ENCODE measurements at regions not wholly inside any gene's neighbourhood (a gene's known extent, or its start where the extent isn't known, plus 50 kb on each side); places are given as distances from the start of the nearest gene placed in this dataset.
"Not testable (repeated sequence)": the region's sequence is repeated elsewhere in the genome, so short reads cannot be mapped to it uniquely, and the experiment has no call there.

GRCh38 chr18:57882465-57882864 lies 79.3 kb upstream of the ATP8B1 start:
- no peak for DNase-seq (ENCODE audit: low read depth in 2 of 2)

DNA sequence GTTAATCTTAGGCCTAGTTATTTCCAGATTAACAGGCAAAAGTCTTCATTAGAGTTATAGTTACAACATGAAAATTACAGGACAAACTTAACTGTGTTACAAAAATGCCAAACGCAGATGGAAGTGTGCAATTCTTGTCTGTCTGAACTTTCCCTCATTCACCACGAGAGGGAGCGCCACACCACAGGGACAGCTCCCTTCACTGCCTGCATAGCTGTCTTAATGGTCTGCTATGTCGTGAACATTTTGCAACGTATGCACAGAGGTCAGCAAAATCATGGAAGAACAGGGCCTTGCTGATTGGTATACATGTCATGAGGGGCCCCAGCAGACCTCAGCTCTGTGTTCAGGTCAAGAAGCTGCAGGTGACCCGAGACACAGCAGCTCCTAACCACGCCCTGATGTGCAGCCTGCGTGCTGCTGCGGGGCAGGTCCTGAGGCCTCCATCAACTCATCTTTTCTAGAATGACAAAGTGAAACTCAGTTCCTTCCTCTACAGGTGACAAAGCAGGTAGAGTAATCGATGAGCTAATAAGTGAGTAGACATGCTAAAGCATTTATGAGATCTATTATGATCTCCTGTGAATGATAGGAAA lies 78.8 kb upstream of the ATP8B1 start:
- peak in 1 of 2 experiments; percentile 17 for DNase-seq (ENCODE audit: low read depth in 2 of 2)

GRCh38 chr18:57879924-57880323 lies 76.8 kb upstream of the ATP8B1 start:
- DNase-seq (ENCODE audit: low read depth in 2 of 2) = not testable (repeated sequence)

GRCh38 chr18:57869221-57869620 lies 66.1 kb upstream of the ATP8B1 start:
- no peak for DNase-seq (ENCODE audit: low read depth in 2 of 2)

GRCh38 chr18:57866355-57866754 lies 63.2 kb upstream of the ATP8B1 start:
- no peak for DNase-seq (ENCODE audit: low read depth in 2 of 2)

GRCh38 chr18:57864615-57865121 lies 61.6 kb upstream of the ATP8B1 start:
- DNase-seq (ENCODE audit: low read depth in 2 of 2) = no peak

DNA sequence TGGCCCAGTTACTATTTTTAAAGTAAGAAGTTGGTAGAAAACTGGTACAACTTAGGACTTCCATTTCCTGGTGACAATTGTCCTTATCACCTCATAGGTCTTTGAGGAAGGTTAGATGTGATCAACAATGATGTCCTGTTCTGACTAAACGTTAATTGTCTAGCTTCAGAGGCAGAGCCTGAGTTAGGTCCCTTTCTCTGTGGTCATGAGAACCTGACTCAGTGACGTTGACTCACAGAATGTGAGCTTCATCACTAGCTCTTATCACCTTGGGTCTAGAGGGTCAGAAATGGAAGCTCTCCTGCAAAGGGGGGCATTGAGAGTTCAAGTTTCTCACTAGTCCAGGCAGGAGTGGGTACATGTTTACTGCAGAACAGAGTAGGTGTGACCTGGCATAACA lies 60.6 kb upstream of the ATP8B1 start:
- no peak for DNase-seq (ENCODE audit: low read depth in 2 of 2)

- no peak for DNase-seq (ENCODE audit: low read depth in 2 of 2)
These were observed 56.2 kb upstream of the ATP8B1 start for GRCh38 chr18:57859314-57859713.

- no peak for DNase-seq (ENCODE audit: low read depth in 2 of 2)
These were observed 53.6 kb upstream of the ATP8B1 start for GRCh38 chr18:57856557-57857280.

GRCh38 chr18:57856128-57856527 lies 53.0 kb upstream of the ATP8B1 start:
- no peak for DNase-seq (ENCODE audit: low read depth in 2 of 2)

DNA sequence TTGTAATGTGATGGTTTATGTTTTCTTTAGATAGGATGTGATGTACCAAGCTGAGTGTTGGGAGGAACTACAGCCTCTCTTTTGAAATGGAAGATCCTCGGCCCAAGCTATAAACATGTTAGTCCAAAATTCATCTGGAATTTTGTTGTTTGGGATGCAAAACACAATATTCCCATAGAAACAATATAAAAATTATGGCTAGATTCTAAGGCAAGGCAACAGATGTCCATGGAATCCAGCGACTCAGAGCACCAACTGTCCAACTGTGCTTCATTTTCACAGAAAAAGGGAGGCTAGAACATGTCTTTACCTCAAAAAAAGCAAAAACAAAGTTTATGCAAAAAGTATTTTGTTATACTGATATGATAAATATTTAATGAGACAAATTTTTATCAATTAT lies 52.4 kb upstream of the ATP8B1 start:
- no peak for DNase-seq (ENCODE audit: low read depth in 2 of 2)

- DNase-seq (ENCODE audit: low read depth in 2 of 2) = no peak
These were observed 51.6 kb upstream of the ATP8B1 start for GRCh38 chr18:57854726-57855125.

- DNase-seq (ENCODE audit: low read depth in 2 of 2) = no peak
These were observed 50.7 kb upstream of the ATP8B1 start for GRCh38 chr18:57853864-57854263.

DNA sequence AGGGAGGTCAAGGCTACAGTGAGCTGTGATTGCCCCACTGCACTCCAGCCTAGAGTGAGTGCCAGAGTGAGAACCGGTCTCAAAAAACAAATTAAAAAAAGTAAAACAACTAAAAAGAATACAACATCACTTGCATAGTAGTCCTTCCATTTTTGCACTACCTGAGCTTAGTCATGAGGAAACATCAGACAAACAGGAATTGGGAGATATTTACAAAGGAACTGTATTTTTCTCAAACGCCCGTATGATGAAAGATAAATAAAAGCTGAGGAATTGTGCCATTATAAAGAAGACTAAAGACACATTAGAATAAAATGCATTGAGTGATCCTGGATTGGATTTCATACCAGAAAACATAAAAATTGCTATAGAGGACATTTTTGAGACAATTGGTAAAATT lies 50.0 kb upstream of the ATP8B1 start:
- no peak for DNase-seq (ENCODE audit: low read depth in 2 of 2)

Data from fibroblast of skin of left biceps (primary cell).